HEK293 (cell line): ENCODE measurements at regions not wholly inside any gene's neighbourhood (a gene's known extent, or its start where the extent isn't known, plus 50 kb on each side); places are given as distances from the start of the nearest gene placed in this dataset.

Experiments
- CTCF ChIA-PET: fragments of 350-600 bp; formaldehyde crosslinking; extraction: SDS; loops from one replicate; lab custom pipeline; 2021; ENCODE audit warnings: antibody characterized with exemption; lab: Yijun Ruan, JAX
- POLR2A ChIA-PET: fragments of 300-600 bp; formaldehyde crosslinking; extraction: SDS; loops from one replicate; lab custom pipeline; 2020; ENCODE audit warnings: antibody characterized with exemption, inconsistent platforms; lab: Yijun Ruan, JAX
- H3K27ac ChIP-seq: fragments of 200-500 bp; sonication (Bioruptor generic); 2 replicates; pipeline ENCODE4 v1.5.1; 2014; ENCODE audit warnings: low read depth, low read length, control low read depth, inconsistent platforms; ENCODE audit errors: extremely low read depth
- H3K36me3 ChIP-seq, 2 experiments: fragments of 200-500 bp in 1 of 2; sonication (Bioruptor generic) in 1 of 2; 1 replicate in 1 of 2; 2 replicates in 1 of 2; pipeline ENCODE4 v1.5.1; 2014 to 2017; ENCODE audit warnings: inconsistent platforms in 2 of 2, low read length in 2 of 2; ENCODE audit not compliant: control insufficient read depth in 2 of 2, insufficient read depth in 1 of 2
- H3K4me1 ChIP-seq: fragments of 200-500 bp; sonication (Bioruptor generic); 2 replicates; pipeline ENCODE4 v1.5.1; 2014; ENCODE audit warnings: mild to moderate bottlenecking, low read length, inconsistent platforms; ENCODE audit not compliant: control insufficient read depth, insufficient read depth
- H3K4me3 ChIP-seq: 2 replicates; pipeline ENCODE4 v1.5.1; 2011; ENCODE audit warnings: low read depth, mild to moderate bottlenecking, control low read depth, low read length, moderate library complexity
- H3K9me3 ChIP-seq: fragments of 200-500 bp; sonication (Bioruptor generic); 2 replicates; pipeline ENCODE4 v1.5.1; 2014; ENCODE audit warnings: low read depth, low read length, inconsistent platforms; ENCODE audit not compliant: control insufficient read depth, insufficient read depth
- BCL11B ChIP-seq: fragments of 450-650 bp; formaldehyde crosslinking; IDR thresholded peaks from 2 replicates; pipeline ENCODE4 v1.5.1; 2016; ENCODE audit warnings: low read depth, missing biosample characterization, missing genetic modification characterization
- HIC1 ChIP-seq: fragments of 450-650 bp; formaldehyde crosslinking; IDR thresholded peaks from 2 replicates; pipeline ENCODE4 v1.5.1; 2016; ENCODE audit warnings: missing biosample characterization, missing genetic modification characterization
- KLF16 ChIP-seq: fragments of 450-650 bp; formaldehyde crosslinking; IDR thresholded peaks from 2 replicates; pipeline ENCODE4 v1.5.1; 2017; ENCODE audit warnings: missing biosample characterization, missing genetic modification characterization
- OSR2 ChIP-seq: fragments of 450-650 bp; formaldehyde crosslinking; IDR thresholded peaks from 2 replicates; pipeline ENCODE4 v1.5.1; 2016; ENCODE audit warnings: missing biosample characterization, missing genetic modification characterization
- PRDM2 ChIP-seq: fragments of 450-650 bp; formaldehyde crosslinking; IDR thresholded peaks from 2 replicates; pipeline ENCODE4 v1.5.1; 2016; ENCODE audit warnings: missing biosample characterization, missing genetic modification characterization, borderline replicate concordance
- SP3 ChIP-seq: fragments of 450-650 bp; formaldehyde crosslinking; IDR thresholded peaks from 2 replicates; pipeline ENCODE4 v1.5.1; 2016; ENCODE audit warnings: missing biosample characterization, missing genetic modification characterization
- TCF7L2 ChIP-seq: IDR thresholded peaks from 2 replicates; pipeline ENCODE4 v1.6.1; 2011; ENCODE audit warnings: low read depth, mild to moderate bottlenecking, inconsistent platforms, low read length, moderate library complexity, borderline replicate concordance
- ZBTB26 ChIP-seq: fragments of 450-650 bp; formaldehyde crosslinking; optimal IDR thresholded peaks from 2 replicates; pipeline ENCODE3; 2016; ENCODE audit warnings: missing biosample characterization, mild to moderate bottlenecking, missing genetic modification characterization
- ZFHX2 ChIP-seq: fragments of 450-650 bp; formaldehyde crosslinking; conservative IDR thresholded peaks from 2 replicates; pipeline ENCODE4 v1.5.1; 2016; ENCODE audit warnings: missing biosample characterization, missing genetic modification characterization
- ZNF10 ChIP-seq: fragments of 450-650 bp; formaldehyde crosslinking; IDR thresholded peaks from 2 replicates; pipeline ENCODE4 v1.5.1; 2017; ENCODE audit warnings: missing biosample characterization, missing genetic modification characterization
- ZNF112 ChIP-seq: fragments of 450-650 bp; formaldehyde crosslinking; IDR thresholded peaks from 2 replicates; pipeline ENCODE4 v1.5.0; 2017; ENCODE audit warnings: missing biosample characterization, missing genetic modification characterization
- ZNF121 ChIP-seq: fragments of 450-650 bp; formaldehyde crosslinking; IDR thresholded peaks from 2 replicates; pipeline ENCODE4 v1.5.1; 2016; ENCODE audit warnings: missing biosample characterization, missing genetic modification characterization
- ZNF138 ChIP-seq: fragments of 450-650 bp; formaldehyde crosslinking; IDR thresholded peaks from 2 replicates; pipeline ENCODE4 v1.5.1; 2016; ENCODE audit warnings: missing biosample characterization, missing genetic modification characterization, borderline replicate concordance
- ZNF211 ChIP-seq: fragments of 450-650 bp; formaldehyde crosslinking; IDR thresholded peaks from 2 replicates; pipeline ENCODE4 v1.5.1; 2016; ENCODE audit warnings: low read depth, missing biosample characterization, missing genetic modification characterization
- ZNF221 ChIP-seq: fragments of 450-650 bp; formaldehyde crosslinking; IDR thresholded peaks from 2 replicates; pipeline ENCODE4 v1.5.1; 2017; ENCODE audit warnings: missing biosample characterization, missing genetic modification characterization, borderline replicate concordance
- ZNF248 ChIP-seq: fragments of 450-650 bp; formaldehyde crosslinking; IDR thresholded peaks from 2 replicates; pipeline ENCODE4 v1.5.1; 2017; ENCODE audit warnings: missing biosample characterization, missing genetic modification characterization
- ZNF398 ChIP-seq: fragments of 450-650 bp; formaldehyde crosslinking; IDR thresholded peaks from 2 replicates; pipeline ENCODE4 v1.5.1; 2017; ENCODE audit warnings: missing biosample characterization, missing genetic modification characterization
- ZNF404 ChIP-seq: fragments of 450-650 bp; formaldehyde crosslinking; IDR thresholded peaks from 2 replicates; pipeline ENCODE4 v1.5.1; 2017; ENCODE audit warnings: missing biosample characterization, missing genetic modification characterization
- ZNF433 ChIP-seq: fragments of 450-650 bp; formaldehyde crosslinking; IDR thresholded peaks from 2 replicates; pipeline ENCODE4 v1.5.1; 2016; ENCODE audit warnings: missing biosample characterization, missing genetic modification characterization, low read depth
- ZNF473 ChIP-seq: fragments of 450-650 bp; formaldehyde crosslinking; IDR thresholded peaks from 2 replicates; pipeline ENCODE4 v1.5.1; 2017; ENCODE audit warnings: missing biosample characterization, missing genetic modification characterization
- ZNF501 ChIP-seq: fragments of 450-650 bp; formaldehyde crosslinking; IDR thresholded peaks from 2 replicates; pipeline ENCODE4 v1.5.1; 2016; ENCODE audit warnings: missing biosample characterization, missing genetic modification characterization
- ZNF513 ChIP-seq: fragments of 450-650 bp; IDR thresholded peaks from 2 replicates; pipeline ENCODE4 v1.5.1; 2018; ENCODE audit warnings: missing biosample characterization, missing genetic modification characterization
- ZNF626 ChIP-seq: fragments of 450-650 bp; sonication (Bioruptor Pico); formaldehyde crosslinking; IDR thresholded peaks from 2 replicates; pipeline ENCODE4 v1.5.1; 2018; ENCODE audit warnings: missing biosample characterization, missing genetic modification characterization, inconsistent platforms
- ZNF658 ChIP-seq: fragments of 450-650 bp; formaldehyde crosslinking; IDR thresholded peaks from 2 replicates; pipeline ENCODE4; 2016; ENCODE audit warnings: missing biosample characterization, missing genetic modification characterization

- no peaks in the 10 kb centered on the region for H3K9me3 ChIP-seq
- no peak overlapping the region for H3K4me3 ChIP-seq
- TF ChIP-seq PRDM2 (tag by site-specific recombination) (no peak), ZFHX2 (tag by site-specific recombination) (no peak), ZNF138 (tag by site-specific recombination) (no peak), ZNF433 (no peak), ZNF513 (no peak), BCL11B (tag by site-specific recombination) (no peak), SP3 (tag by site-specific recombination) (no peak)
- no peak overlapping the region for H3K27ac ChIP-seq
- ChIA-PET POLR2A (no interaction called here), CTCF (no interaction called here)
- no peaks in the 10 kb centered on the region for H3K4me1 ChIP-seq
- H3K36me3 ChIP-seq, result no peaks in the 10 kb centered on the region
These were observed 109.6 kb upstream of the DIAPH2 start for GRCh38 chrX:96575011-96575410.

GRCh38 chrX:96576368-96576767, 108.3 kb upstream of the DIAPH2 start:
- Histone ChIP-seq H3K4me3 (no peak overlapping the region), H3K36me3 (no peaks in the 10 kb centered on the region), H3K4me1 (no peaks in the 10 kb centered on the region), H3K9me3 (no peaks in the 10 kb centered on the region), H3K27ac (no peak overlapping the region)
- CTCF ChIA-PET, result interaction anchor here (0.6 kb wide), 1 partner anchor 22 kb away, joined by 3 read pairs; no protein-coding TSS in a partner anchor
- POLR2A ChIA-PET, result no interaction called here
- no peak for TF ChIP-seq ZNF626 (tag by site-specific recombination)
- no peak for TF ChIP-seq KLF16 (tag by site-specific recombination)
- no peak for TF ChIP-seq ZNF501 (tag by site-specific recombination)
- TF ChIP-seq ZNF112, result no peak
- TF ChIP-seq ZBTB26 (tag by site-specific recombination), result no peak
- no peak for TF ChIP-seq ZNF658 (tag by site-specific recombination)
- TF ChIP-seq ZNF398 (tag by site-specific recombination), result no peak
- TF ChIP-seq HIC1 (tag by site-specific recombination), result no peak
- no peak for TF ChIP-seq ZNF248
- no peak for TF ChIP-seq ZNF121 (tag by site-specific recombination)
- TF ChIP-seq ZNF221, result no peak
- no peak for TF ChIP-seq ZNF10 (tag by site-specific recombination)
- TF ChIP-seq ZNF404, result no peak
- TF ChIP-seq ZNF473 (tag by site-specific recombination), result no peak
- no peak for TF ChIP-seq OSR2 (tag by site-specific recombination)
- TF ChIP-seq ZNF211, result no peak
- no peak for TF ChIP-seq TCF7L2
